ENCODE measurements at regions not wholly inside any gene's neighbourhood (a gene's known extent, or its start where the extent isn't known, plus 50 kb on each side); places are given as distances from the start of the nearest gene placed in this dataset.
A peak's percentile ranks its signal among the peaks of the same experiment; 100 is the strongest.

GRCh38 chr1:199041173-199041914 lies 402.5 kb downstream of the PTPRC start:
- H3K4me3 ChIP-seq = no peak overlapping the region
- no peak overlapping the region for H3K27ac ChIP-seq (ENCODE audit: low read depth in 1 of 2, low read length in 1 of 2)
- H3K36me3 ChIP-seq (ENCODE audit: control insufficient read depth in 4 of 4, insufficient read depth in 4 of 4, low read length in 4 of 4) = no peaks in the 10 kb centered on the region
- no peaks in the 10 kb centered on the region for H3K4me1 ChIP-seq (ENCODE audit: control insufficient read depth in 5 of 5, insufficient read depth in 5 of 5, low read length in 5 of 5)
- no peak for TF ChIP-seq CTCF (IDR thresholded peaks at IDR 0.05; ENCODE audit: control extremely low read depth, extremely low read depth)
- WGBS, 2 donors = 9 to 17% methylated on average over 4 of the region's 4 CpGs
- H3K9me3 ChIP-seq (ENCODE audit: control insufficient read depth in 4 of 4, insufficient read depth in 3 of 4, low read length in 3 of 4) = no peaks in the 10 kb centered on the region
- H3K27me3 ChIP-seq (ENCODE audit: control insufficient read depth in 3 of 3, insufficient read depth in 3 of 3, low read length in 2 of 3) = no peaks in the 10 kb centered on the region
- no peak overlapping the region for H3K9ac ChIP-seq (ENCODE audit: insufficient read depth in 1 of 2, low read length in 2 of 2)
- ATAC-seq (ENCODE audit: insufficient read depth, low FRiP score) = no peak
- peak in 2 of 3 donors; percentile 2 to 6 for DNase-seq

- H3K9me3 ChIP-seq (ENCODE audit: control insufficient read depth in 4 of 4, insufficient read depth in 3 of 4, low read length in 3 of 4) = no peaks in the 10 kb centered on the region
- no peak for TF ChIP-seq CTCF (IDR thresholded peaks at IDR 0.05; ENCODE audit: control extremely low read depth, extremely low read depth)
- H3K27me3 ChIP-seq (ENCODE audit: control insufficient read depth in 3 of 3, insufficient read depth in 3 of 3, low read length in 2 of 3) = no peaks in the 10 kb centered on the region
- H3K36me3 ChIP-seq (ENCODE audit: control insufficient read depth in 4 of 4, insufficient read depth in 4 of 4, low read length in 4 of 4) = no peaks in the 10 kb centered on the region
- no peak overlapping the region for H3K27ac ChIP-seq (ENCODE audit: low read depth in 1 of 2, low read length in 1 of 2)
- WGBS, 2 donors = 51 to 72% methylated on average over 1 of the region's 1 CpG
- no peak overlapping the region for H3K9ac ChIP-seq (ENCODE audit: insufficient read depth in 1 of 2, low read length in 2 of 2)
- DNase-seq = no peak
- H3K4me3 ChIP-seq = no peak overlapping the region
- H3K4me1 ChIP-seq (ENCODE audit: control insufficient read depth in 5 of 5, insufficient read depth in 5 of 5, low read length in 5 of 5) = no peaks in the 10 kb centered on the region
- no peak for ATAC-seq (ENCODE audit: insufficient read depth, low FRiP score)
These were observed 403.4 kb downstream of the PTPRC start for GRCh38 chr1:199042193-199042592.

GRCh38 chr1:199044191-199044590 lies 405.4 kb downstream of the PTPRC start:
- Histone ChIP-seq H3K36me3 (ENCODE audit: control insufficient read depth in 4 of 4, insufficient read depth in 4 of 4, low read length in 4 of 4) (no peaks in the 10 kb centered on the region), H3K4me1 (ENCODE audit: control insufficient read depth in 5 of 5, insufficient read depth in 5 of 5, low read length in 5 of 5) (no peaks in the 10 kb centered on the region), H3K9me3 (ENCODE audit: control insufficient read depth in 4 of 4, insufficient read depth in 3 of 4, low read length in 3 of 4) (peaks cover 0 to 5% (median 0%) of the 10 kb centered on the region in 4 donors), H3K4me3 (no peak overlapping the region), H3K9ac (ENCODE audit: insufficient read depth in 1 of 2, low read length in 2 of 2) (no peak overlapping the region), H3K27me3 (ENCODE audit: control insufficient read depth in 3 of 3, insufficient read depth in 3 of 3, low read length in 2 of 3) (no peaks in the 10 kb centered on the region), H3K27ac (ENCODE audit: low read depth in 1 of 2, low read length in 1 of 2) (no peak overlapping the region)
- DNase-seq = no peak
- no peak for TF ChIP-seq CTCF (IDR thresholded peaks at IDR 0.05; ENCODE audit: control extremely low read depth, extremely low read depth)
- no peak for ATAC-seq (ENCODE audit: insufficient read depth, low FRiP score)
- WGBS, 2 donors = 71 to 75% methylated on average over 1 of the region's 1 CpG

GRCh38 chr1:199046618-199047017 lies 407.8 kb downstream of the PTPRC start:
- TF ChIP-seq CTCF (IDR thresholded peaks at IDR 0.05; ENCODE audit: control extremely low read depth, extremely low read depth) = no peak
- 93% methylated on average over 1 of the region's 1 CpG for WGBS, 2 donors
- no peaks in the 10 kb centered on the region for H3K4me1 ChIP-seq (ENCODE audit: control insufficient read depth in 5 of 5, insufficient read depth in 5 of 5, low read length in 5 of 5)
- no peak overlapping the region for H3K4me3 ChIP-seq
- peaks cover 0 to 12% (median 1%) of the 10 kb centered on the region in 4 donors for H3K9me3 ChIP-seq (ENCODE audit: control insufficient read depth in 4 of 4, insufficient read depth in 3 of 4, low read length in 3 of 4)
- DNase-seq (no peak), ATAC-seq (ENCODE audit: insufficient read depth, low FRiP score) (no peak)
- H3K9ac ChIP-seq (ENCODE audit: insufficient read depth in 1 of 2, low read length in 2 of 2) = no peak overlapping the region
- no peaks in the 10 kb centered on the region for H3K27me3 ChIP-seq (ENCODE audit: control insufficient read depth in 3 of 3, insufficient read depth in 3 of 3, low read length in 2 of 3)
- no peak overlapping the region for H3K27ac ChIP-seq (ENCODE audit: low read depth in 1 of 2, low read length in 1 of 2)
- no peaks in the 10 kb centered on the region for H3K36me3 ChIP-seq (ENCODE audit: control insufficient read depth in 4 of 4, insufficient read depth in 4 of 4, low read length in 4 of 4)

Data from lung (tissue), 11 donors.